ENCODE measurements at regions not wholly inside any gene's neighbourhood (a gene's known extent, or its start where the extent isn't known, plus 50 kb on each side); places are given as distances from the start of the nearest gene placed in this dataset.

GRCh38 chr14:86179980-86180379 is 650.0 kb downstream of the FLRT2 start:
- no peak for TF ChIP-seq CTCF (IDR thresholded peaks at IDR 0.05; ENCODE audit: extremely low read depth, missing control alignments)
- DNase-seq (ENCODE audit: low spot score) = no peak

- no peak for DNase-seq (ENCODE audit: low spot score)
- TF ChIP-seq CTCF (IDR thresholded peaks at IDR 0.05; ENCODE audit: extremely low read depth, missing control alignments) = no peak
Observed at GRCh38 chr14:86168371-86168770, 638.4 kb downstream of the FLRT2 start.

GRCh38 chr14:86166541-86166940 is 636.6 kb downstream of the FLRT2 start:
- TF ChIP-seq CTCF (IDR thresholded peaks at IDR 0.05; ENCODE audit: extremely low read depth, missing control alignments) = no peak
- no peak for DNase-seq (ENCODE audit: low spot score)

- DNase-seq (ENCODE audit: low spot score) = no peak
- no peak for TF ChIP-seq CTCF (IDR thresholded peaks at IDR 0.05; ENCODE audit: extremely low read depth, missing control alignments)
Observed at GRCh38 chr14:86153480-86153879, 623.5 kb downstream of the FLRT2 start.

GRCh38 chr14:86143248-86143647 is 613.3 kb downstream of the FLRT2 start:
- TF ChIP-seq CTCF (IDR thresholded peaks at IDR 0.05; ENCODE audit: extremely low read depth, missing control alignments) = no peak
- no peak for DNase-seq (ENCODE audit: low spot score)

GRCh38 chr14:86141966-86142365 is 612.0 kb downstream of the FLRT2 start:
- TF ChIP-seq CTCF (IDR thresholded peaks at IDR 0.05; ENCODE audit: extremely low read depth, missing control alignments) = no peak
- DNase-seq (ENCODE audit: low spot score) = no peak

GRCh38 chr14:86129426-86129825 is 599.5 kb downstream of the FLRT2 start:
- TF ChIP-seq CTCF (IDR thresholded peaks at IDR 0.05; ENCODE audit: extremely low read depth, missing control alignments) = no peak
- no peak for DNase-seq (ENCODE audit: low spot score)
